NCI-H128 (cell line): ENCODE measurements at regions not wholly inside any gene's neighbourhood (a gene's known extent, or its start where the extent isn't known, plus 50 kb on each side); places are given as distances from the start of the nearest gene placed in this dataset.
"Not testable (repeated sequence)": the region's sequence is repeated elsewhere in the genome, so short reads cannot be mapped to it uniquely, and the experiment has no call there.

Source experiments
- DNase-seq: peaks from one replicate; lab custom pipeline; 2025; ENCODE audit not compliant: unreplicated experiment; lab: John Stamatoyannopoulos, UW

- DNase-seq: no peak
Observed at GRCh38 chr5:1654786-1655495, 131.2 kb upstream of the LPCAT1 start.

GRCh38 chr5:1653698-1654651, 130.2 kb upstream of the LPCAT1 start:
- not testable (repeated sequence) for DNase-seq

DNA sequence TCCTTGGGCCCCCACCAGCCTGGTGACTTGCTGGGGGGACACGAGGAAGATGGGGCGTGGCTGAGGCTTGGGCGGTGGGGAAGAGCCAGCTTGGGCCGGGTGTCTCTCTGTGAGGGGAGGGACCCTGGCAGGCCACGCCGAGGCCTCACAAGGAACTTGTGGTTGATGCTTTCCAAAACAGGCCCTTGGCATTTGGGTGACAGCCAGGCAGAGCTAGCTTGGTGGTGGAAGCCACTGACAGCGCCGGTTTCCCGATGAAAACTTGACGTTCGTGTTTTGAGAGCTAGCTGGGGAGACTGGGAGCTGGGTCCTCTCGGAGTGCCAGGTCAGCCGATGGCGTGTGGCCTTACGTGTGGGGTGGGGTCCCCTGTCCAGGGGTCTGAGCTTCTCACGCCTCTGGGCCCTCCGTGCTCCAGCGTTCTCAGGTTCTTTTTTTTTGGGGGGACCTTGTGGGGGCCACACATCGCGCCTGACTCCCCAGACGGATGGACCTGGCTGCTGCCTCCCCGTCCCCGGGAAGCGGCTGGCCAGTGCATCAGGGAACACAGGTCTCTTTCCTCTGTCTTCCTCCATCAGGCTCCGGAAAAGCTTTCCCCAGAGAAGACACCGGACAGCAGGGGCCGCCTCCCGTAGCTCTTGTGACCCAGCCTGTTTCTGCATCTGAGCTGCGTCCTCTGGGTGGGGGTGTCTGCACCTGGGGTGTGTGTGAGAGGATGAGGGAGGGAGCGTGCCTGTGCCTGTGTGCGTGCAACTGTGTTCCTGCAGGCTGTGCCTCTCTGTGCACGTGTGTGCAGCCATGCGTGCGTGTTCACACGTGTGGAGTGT, 129.3 kb upstream of the LPCAT1 start:
- DNase-seq: no peak

GRCh38 chr5:1651971-1652872, 128.5 kb upstream of the LPCAT1 start:
- no peak for DNase-seq

DNA sequence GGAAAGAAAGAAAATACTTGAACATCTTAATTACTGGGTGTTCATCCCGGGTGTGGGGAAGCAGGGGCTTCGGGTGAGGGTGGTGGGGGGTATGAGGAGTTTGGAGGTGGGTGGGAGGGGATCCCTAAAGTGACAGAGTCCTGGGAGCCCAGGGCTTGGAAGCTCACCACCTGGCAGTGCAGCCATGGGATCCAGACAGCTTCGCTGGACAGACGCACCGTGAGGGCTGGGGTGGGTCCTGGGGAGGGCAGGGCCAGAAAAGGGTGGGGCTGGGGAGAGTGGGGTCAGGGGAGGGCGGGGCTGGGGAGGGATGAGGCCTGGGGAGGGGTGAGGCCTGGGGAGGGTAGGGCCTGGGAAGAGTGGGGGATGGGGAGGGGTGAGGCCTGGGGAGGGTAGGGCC, 127.5 kb upstream of the LPCAT1 start:
- DNase-seq: no peak

DNA sequence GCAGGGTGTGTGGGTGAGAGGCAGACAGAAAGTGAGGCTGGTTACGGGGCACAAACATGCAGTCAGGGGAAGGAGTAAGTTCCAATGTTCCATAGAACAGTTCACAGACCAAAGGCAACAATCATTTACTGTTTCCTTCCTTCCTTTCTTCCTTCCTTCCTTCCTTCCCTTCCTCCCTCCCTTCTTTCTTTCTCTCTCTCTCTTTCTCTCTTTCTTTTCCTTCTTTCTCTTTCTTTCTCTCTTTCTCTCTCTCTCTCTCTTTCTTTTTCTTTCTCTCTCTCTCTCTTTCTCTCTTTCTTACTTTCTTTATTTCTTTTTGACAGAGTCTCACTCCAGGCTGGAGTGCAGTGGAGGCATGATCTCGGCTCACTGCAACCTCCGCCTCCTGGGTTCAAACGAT, 125.8 kb upstream of the LPCAT1 start:
- no peak for DNase-seq

GRCh38 chr5:1648806-1649205, 125.0 kb upstream of the LPCAT1 start:
- no peak for DNase-seq

GRCh38 chr5:1647580-1647979, 123.8 kb upstream of the LPCAT1 start:
- no peak for DNase-seq

DNA sequence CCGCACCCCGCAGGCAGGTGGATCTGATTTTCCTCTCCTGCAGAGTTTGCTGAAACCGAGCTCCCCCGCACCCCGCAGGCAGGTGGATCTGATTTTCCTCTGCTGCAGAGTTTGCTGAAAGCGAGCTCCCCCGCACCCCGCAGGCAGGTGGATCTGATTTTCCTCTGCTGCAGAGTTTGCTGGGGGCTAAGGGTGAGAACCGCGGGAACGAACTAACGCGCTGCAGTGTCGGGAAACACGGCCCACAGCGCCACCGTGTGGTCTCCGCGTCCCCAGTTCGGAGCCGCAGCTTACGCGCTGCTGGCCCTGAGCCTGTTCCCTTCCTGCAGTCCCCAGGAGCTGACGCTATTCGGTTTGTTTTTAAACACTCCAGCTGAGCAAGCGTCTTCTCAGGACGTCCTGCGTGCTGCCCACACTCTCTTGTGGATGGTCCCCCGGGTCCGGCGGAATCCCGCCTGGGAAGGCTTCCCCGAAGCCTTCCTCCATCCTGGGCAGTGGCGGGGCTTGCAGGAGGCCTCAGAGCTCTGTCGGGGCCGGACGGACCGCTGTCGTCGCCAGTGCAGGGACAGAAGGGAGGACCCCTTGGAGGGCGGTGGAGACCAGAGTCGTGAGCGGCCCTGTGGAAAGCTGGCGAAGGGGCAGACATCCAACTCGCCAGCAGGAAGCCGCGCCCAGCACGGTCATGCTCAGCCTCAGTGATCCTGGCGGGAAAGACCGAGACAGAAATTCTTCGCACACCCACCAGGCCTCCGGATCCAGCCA, 121.2 kb upstream of the LPCAT1 start:
- peak; percentile 81 for DNase-seq

GRCh38 chr5:1644393-1644809, 120.6 kb upstream of the LPCAT1 start:
- peak; percentile 11 for DNase-seq

DNA sequence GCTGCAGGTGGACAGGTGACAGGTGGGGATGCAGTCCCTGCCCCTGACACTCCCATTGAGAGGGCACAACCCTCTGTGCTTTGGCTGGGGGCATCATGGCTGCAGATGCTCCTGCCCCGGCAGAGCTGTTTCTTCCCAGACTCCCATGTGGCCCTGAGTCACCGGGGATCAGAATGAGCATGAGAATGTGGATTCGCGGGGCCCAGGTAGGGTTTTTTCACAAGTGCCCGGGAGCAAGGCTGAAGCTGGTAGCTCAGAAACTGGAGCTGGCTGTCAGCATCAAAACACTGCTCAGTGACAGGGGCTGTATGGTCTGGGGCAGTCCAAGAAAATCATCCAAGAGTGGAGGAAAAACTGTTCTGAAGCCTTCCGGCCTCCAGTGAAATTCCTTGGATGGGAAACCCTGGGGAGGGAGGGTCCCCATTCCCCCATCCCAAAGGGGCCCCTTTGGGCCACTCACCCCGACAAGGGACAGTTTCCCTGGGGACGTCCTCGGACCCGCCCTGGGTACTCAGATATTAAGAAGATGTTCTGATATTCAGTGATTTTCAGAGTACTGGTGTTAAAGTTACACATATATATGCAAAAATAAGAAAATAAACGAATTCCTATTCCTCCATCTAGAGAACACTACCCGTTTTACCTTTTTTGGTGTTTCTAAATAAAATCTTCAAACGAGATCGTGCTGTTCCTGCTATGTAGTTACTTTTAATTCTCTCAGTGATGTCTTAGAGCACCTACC, 120.1 kb upstream of the LPCAT1 start:
- no peak for DNase-seq

DNA sequence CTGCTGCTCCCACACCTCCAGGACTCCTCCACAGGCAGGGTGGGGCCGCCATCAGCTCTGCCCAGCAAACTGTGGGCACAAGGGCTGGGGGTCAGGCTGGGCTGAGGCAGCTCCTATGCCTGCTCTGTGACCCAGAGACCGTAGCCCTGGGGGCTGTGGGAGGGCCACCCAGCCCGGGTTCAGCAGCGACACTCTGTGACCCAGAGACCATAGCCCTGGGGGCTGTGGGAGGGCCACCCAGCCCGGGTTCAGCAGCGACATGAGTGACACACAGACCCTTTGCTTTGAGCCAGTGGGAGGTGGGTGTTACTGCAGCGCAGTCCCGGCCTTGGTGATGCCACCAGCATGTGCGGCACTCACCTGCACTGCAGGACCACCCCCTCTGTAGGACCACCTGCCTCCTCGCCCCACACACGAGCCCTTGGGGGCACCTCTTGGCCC, 118.9 kb upstream of the LPCAT1 start:
- no peak for DNase-seq

- no peak for DNase-seq
Observed at GRCh38 chr5:1642221-1642620, 118.5 kb upstream of the LPCAT1 start.

GRCh38 chr5:1641560-1642166, 117.9 kb upstream of the LPCAT1 start:
- DNase-seq: peak; percentile 87

DNA sequence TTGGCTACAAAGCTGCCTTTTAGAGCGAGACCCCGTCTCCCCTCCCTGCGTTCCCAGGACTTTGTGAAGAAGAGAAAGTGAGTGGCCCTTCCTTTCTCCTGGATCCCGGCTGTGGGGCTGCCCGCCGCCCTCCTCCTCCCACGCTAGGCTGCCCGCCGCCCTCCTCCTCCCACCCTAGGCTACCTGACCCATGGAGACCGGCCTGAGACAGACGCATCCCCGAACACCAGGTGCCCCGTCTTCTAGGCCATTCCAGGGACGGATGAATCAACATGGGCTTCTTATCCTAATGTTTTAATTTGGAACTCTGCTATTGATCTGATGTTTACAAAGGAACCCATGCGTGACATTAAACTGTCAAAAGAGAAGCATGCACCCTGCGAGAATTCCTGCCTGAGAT, 117.3 kb upstream of the LPCAT1 start:
- DNase-seq: no peak

DNA sequence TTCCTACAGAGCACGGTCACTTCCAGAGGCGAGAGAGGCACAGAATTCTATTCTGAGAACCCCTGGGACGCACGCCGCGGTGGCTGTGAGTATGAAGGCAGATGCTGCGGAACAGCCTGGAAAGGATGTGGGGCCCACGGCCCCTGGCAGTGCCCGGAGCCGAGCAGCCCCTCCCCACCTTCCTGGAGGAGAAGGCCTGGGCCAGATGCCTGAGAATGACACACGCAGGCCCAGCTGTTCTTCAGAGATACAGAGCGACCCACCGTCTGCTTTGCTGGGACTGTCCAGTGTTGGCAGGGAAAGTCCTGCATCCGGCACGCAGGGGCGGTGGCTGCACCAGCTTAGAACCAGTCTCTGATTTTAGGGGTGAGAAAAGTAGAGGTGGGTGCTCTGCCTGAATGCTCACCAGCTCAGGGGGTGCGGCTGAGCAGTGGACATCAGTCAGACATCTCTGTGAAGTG, 116.7 kb upstream of the LPCAT1 start:
- DNase-seq: no peak

GRCh38 chr5:1639757-1640156, 116.0 kb upstream of the LPCAT1 start:
- no peak for DNase-seq

DNA sequence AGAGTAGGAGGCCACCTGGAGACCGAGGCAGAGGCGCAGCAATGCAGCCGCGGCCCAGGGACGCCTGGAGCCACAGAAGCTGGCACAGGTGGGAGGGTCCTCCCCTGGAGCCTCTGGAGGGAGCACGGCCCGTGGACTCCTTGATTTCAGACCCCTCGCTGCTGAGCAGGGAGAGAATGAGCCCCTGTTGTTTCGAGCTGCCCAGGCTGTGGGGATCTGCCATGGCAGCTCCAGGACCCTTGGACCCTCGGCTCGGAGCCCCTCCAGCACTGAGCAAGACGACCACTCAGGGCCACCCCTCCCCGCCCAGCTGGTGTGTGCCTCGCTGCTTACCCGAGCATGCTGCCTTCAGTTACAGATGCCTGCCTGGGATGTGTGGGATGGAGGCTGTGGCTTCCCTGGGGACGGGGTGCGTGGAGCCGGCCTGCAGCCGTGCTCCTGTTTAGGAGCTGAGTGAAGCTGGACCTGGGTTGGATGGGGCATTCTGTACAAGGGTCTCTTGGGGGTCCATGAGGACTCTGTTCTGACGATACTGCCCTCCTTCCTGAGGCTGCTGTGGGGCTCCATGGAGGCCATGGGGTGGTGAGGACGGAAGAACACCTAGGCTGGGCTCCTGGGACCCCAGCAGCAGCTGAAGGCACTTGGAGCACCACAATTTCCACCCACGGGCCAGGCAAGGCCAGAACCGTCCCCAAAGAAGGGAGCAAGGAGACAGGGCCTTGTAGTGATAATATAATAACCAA, 115.1 kb upstream of the LPCAT1 start:
- DNase-seq: no peak
